GM18951 (cell line): ENCODE measurements at regions not wholly inside any gene's neighbourhood (a gene's known extent, or its start where the extent isn't known, plus 50 kb on each side); places are given as distances from the start of the nearest gene placed in this dataset.

Experiments used
- POLR2A ChIP-seq: IDR thresholded peaks from 4 replicates; pipeline ENCODE4 v1.6.1; 2011; ENCODE audit warnings: mild to moderate bottlenecking; ENCODE audit not compliant: insufficient read length, insufficient read depth; ENCODE audit errors: extremely low read depth
- in situ Hi-C: fragments of 300-500 bp; cut with MboI; formaldehyde crosslinking; loops from one replicate; pipeline ENCODE4 v1.12.0; 2022; ENCODE audit warnings: low sequenced_read_pairs, mixed read lengths, inconsistent platforms; ENCODE audit not compliant: unreplicated experiment

DNA sequence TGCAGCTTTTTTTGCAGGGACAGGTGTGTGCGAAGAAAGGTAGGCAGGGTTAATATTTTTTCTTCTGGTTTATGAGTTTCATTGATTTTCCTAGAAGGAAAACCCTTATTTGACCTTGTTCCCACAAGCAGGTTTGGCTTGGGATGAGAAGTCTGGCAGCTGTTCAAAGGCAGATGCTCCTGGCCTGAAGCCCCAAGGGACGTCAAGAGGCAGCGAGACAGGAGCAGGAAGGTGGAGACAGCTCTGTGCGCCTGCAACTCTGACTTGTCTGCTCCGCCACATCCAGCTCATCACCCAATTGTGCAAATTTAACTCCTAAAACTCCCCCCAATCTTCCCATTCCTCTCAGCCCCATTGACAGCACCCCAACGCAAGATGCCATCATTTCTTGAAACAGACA is 136.8 kb upstream of the XYLT1 start:
- no peak for TF ChIP-seq POLR2A
- in situ Hi-C loops = no loop called here

DNA sequence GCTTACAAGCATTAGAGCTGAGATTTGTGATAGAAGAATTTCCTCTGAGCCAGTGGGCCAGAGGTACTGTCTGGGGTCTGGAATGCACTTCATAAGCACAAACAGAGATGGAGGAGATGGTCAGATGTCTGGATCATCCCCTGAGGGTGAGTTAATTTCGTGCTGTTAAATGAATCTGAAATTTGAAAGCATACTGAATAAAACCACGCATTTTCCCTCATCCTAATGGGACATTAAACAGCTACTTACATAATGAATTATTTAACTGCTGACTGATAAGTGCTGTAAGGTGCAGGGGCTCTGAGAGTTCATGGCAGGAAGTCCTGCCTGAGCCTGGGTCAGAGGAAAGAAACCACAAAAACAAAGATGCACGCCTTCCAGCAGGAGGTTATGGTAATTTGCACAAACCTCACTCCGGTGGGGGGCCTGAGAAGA is 136.3 kb upstream of the XYLT1 start:
- in situ Hi-C loops = no loop called here
- TF ChIP-seq POLR2A = no peak

GRCh38 chr16:17606460-17606859 is 135.7 kb upstream of the XYLT1 start:
- in situ Hi-C loops = no loop called here
- no peak for TF ChIP-seq POLR2A

GRCh38 chr16:17605784-17606183 is 135.0 kb upstream of the XYLT1 start:
- no peak for TF ChIP-seq POLR2A
- in situ Hi-C loops = no loop called here

GRCh38 chr16:17603626-17604025 is 132.9 kb upstream of the XYLT1 start:
- TF ChIP-seq POLR2A = no peak

DNA sequence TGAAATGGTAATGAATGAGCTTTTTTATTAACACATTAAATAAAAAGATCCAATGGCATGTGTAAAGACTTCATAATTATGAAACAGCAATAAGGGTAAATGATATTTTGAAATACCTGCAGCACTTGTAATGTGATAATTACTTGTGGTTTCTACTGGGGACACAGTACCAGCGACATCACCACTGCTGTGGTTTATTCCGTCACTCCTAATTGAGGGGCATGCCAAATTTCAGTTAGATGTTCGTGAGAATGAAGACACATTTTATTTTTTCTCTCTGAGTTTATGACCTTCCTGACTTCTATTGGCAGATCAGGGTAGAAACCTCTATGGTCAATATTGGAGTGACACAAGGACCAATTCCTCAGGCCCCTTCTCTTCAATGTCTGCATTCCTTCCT is 131.9 kb upstream of the XYLT1 start:
- no peak for TF ChIP-seq POLR2A
- in situ Hi-C loops = no loop called here

More at GRCh38 chr16:17603626-17604025, 132.9 kb upstream of the XYLT1 start:
- in situ Hi-C loops = no loop called here

DNA sequence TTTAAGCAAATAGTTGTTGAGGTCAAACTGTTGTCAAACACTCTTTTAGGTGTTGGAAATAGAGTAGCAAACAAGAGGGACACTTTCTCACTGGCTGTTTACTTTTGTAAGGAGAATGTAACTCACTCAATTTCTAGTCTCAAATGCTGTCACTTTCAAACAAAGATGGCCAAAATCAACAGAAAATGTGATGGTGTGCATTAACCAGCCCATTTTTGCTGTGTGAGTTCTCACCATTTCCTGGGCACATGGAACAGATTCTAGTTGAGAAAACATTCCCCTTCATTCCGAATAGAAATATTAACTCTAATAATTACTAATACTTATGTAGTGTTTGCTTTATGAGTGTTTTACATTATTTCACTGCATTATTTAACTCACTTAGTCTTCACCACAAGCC is 128.2 kb upstream of the XYLT1 start:
- in situ Hi-C loops = no loop called here
- TF ChIP-seq POLR2A = no peak

GRCh38 chr16:17591655-17592405 is 121.1 kb upstream of the XYLT1 start:
- no peak for TF ChIP-seq POLR2A
- in situ Hi-C loops = no loop called here

DNA sequence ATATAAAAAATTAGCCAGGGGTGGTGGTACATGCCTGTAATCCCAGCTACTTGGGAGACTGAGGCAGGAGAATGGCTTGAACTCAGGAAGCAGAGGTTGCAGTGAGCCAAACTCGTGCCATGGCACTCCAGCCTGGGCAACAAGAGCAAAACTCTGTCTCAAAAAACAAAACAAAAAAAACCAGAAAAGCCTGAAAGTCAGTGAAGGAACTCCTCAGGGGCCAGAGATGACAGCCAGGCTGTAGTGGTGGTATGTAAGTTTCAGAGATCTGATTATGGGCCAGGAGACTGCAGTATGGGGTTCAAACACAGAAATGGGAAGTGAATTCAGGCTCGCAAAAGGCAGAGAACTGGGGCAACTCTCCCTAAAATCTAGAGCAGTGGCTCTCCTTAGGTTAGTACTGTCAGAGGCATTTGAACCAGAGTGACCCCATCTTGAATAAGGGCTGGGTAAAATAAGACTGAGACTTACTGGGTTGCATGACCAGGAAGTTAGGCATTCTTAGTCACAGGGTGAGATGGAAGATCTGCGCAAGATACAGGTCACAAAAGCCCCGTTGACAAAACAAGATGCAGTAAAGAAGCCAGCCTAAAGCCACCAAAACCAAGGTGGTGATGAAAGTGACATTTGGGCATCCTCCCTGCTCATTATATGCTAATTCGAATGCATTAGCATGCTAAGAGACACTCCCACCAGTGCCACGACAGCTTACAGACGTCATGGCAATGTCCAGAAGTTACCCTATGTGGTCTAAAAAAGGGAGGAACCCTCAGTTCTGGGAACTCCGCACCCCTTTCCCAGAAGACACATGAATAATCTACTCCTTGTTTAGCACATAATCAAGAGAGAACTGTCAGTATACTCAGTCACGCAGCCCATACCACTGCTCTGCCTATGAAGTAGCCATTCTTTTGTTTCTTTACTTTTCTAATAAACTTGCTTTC is 120.2 kb upstream of the XYLT1 start:
- in situ Hi-C loops = no loop called here
- no peak for TF ChIP-seq POLR2A

DNA sequence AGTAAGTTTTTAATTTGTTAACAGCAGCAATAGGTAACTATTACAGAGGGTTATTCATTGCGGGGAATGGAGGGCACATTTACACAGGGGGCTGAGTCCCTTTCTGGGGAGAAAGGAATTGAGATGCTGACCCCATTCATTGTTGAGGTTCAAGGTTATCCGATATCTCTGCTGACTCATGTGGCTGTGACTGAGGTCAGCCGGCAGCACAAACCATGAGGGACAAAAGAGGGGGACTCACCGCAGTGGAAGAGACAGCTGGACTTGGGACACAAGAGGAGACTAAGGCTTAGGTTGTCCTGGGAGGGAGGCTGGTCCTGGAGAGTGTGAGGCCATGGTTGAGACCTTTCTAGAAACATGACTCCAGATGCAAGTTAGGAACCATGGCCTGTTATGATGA is 119.1 kb upstream of the XYLT1 start:
- TF ChIP-seq POLR2A = no peak
- in situ Hi-C loops = no loop called here

- in situ Hi-C loops = no loop called here
- no peak for TF ChIP-seq POLR2A
These were observed 114.8 kb upstream of the XYLT1 start for GRCh38 chr16:17585449-17586074.

DNA sequence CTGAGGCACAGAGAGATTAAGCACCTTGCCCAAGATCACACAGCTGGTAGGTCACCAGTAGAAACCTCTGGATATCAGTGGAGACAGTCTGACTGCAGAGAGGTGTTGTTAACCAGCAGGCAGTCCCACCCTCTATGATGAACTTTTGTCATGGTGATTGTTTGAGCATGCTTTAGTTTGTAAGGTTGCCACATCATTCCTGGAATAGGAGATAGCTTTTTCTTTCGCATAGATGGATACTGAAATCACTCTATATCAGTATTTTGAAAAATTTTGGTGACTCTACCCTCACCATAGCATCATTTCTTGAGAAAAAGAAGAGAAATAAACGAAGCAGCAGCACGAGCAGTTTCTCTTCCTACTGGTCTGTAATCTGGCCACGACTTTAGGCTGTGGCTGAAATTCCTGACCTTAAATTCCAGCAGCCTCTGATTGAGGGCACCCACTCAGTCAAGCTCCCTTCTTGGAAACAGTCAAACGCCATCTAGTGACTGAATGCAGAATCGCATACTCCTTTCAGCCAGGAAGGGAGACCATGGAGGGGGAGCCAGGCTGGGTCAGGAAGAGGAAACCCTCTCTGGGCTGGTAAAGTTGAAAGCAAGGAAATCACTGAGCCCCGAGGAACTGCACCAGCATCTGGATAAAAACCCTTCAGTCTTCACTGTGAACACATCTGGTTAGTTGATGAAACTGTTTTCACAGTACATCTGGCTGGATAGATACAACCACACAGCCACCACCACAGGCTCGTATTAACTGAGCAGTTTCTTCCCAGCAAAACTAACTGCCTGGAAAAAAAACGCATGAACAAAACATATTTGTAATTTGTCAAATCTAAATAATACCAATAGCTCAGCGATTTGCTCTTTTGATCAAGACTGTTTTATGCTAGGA is 108.5 kb upstream of the XYLT1 start:
- TF ChIP-seq POLR2A = no peak
- in situ Hi-C loops = no loop called here
